GM12892 (cell line): ENCODE measurements at regions not wholly inside any gene's neighbourhood (a gene's known extent, or its start where the extent isn't known, plus 50 kb on each side); places are given as distances from the start of the nearest gene placed in this dataset.

Experiments used
- POLR2A ChIP-seq: IDR thresholded peaks from 2 replicates; pipeline ENCODE4 v1.6.1; 2011; ENCODE audit warnings: low read depth, low read length, control low read depth
- POLR2AphosphoS5 ChIP-seq: IDR thresholded peaks from 2 replicates; pipeline ENCODE4 v1.6.1; 2011; ENCODE audit warnings: low read depth, low read length, control low read depth
- TAF1 ChIP-seq: IDR thresholded peaks from 2 replicates; pipeline ENCODE4 v1.6.1; 2011; ENCODE audit warnings: low read depth, mild to moderate bottlenecking, control low read depth, low read length, borderline replicate concordance

DNA sequence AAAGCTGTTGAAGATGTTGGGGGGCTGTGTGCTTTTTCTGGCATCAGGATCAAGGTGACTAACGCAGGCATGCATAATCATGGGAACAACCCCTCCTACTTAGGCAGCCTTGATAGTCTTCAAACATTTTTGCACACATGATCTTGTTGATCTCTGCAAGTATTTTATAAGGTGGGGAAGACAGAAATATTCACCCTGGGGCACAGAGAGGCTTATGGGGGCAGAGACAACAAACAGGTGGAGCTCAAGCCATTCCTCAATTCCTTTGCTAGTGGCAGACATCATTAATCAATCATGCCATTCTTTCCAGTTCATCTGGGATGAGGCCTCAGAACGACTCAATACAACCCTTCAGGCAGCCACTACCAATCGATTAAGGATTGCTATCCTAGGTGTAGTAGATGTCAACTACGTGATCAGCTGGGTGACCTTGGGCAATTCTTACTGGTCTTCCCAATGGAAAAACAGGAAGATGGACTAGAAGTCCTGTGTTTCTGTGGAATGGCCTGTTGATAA, 110.3 kb upstream of the SMAD3 start:
- TF ChIP-seq POLR2A (no peak), TAF1 (no peak), POLR2AphosphoS5 (no peak)
